ENCODE measurements at regions not wholly inside any gene's neighbourhood (a gene's known extent, or its start where the extent isn't known, plus 50 kb on each side); places are given as distances from the start of the nearest gene placed in this dataset.

DNA sequence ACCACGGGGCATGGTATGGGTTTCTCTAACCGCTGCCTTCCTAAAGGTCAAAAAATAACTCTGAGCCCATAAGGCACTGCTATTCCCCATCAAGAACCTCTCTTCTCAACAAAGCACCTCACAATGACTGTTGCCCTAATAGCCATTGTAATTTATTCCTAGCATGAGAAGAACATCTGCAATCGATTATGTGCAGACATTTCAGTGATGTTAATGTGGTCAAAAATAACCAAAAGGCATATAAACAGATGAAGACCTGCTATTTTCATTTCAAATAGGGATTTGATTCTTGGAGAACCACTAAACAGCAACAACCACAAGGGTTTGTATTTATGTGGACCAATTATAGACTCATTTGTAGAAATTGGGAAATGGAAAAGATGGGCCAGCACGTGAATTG is 356.6 kb downstream of the FBXO15 start:
- TF ChIP-seq, protein P1, sequence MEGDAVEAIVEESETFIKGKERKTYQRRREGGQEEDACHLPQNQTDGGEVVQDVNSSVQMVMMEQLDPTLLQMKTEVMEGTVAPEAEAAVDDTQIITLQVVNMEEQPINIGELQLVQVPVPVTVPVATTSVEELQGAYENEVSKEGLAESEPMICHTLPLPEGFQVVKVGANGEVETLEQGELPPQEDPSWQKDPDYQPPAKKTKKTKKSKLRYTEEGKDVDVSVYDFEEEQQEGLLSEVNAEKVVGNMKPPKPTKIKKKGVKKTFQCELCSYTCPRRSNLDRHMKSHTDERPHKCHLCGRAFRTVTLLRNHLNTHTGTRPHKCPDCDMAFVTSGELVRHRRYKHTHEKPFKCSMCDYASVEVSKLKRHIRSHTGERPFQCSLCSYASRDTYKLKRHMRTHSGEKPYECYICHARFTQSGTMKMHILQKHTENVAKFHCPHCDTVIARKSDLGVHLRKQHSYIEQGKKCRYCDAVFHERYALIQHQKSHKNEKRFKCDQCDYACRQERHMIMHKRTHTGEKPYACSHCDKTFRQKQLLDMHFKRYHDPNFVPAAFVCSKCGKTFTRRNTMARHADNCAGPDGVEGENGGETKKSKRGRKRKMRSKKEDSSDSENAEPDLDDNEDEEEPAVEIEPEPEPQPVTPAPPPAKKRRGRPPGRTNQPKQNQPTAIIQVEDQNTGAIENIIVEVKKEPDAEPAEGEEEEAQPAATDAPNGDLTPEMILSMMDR (IDR thresholded peaks at IDR 0.05): no peak
- no peak for TF ChIP-seq POLR2A (IDR thresholded peaks at IDR 0.05)
